ENCODE measurements at regions not wholly inside any gene's neighbourhood (a gene's known extent, or its start where the extent isn't known, plus 50 kb on each side); places are given as distances from the start of the nearest gene placed in this dataset.

GRCh38 chr5:91532281-91532680, 149.2 kb upstream of the ARRDC3 start:
- TF ChIP-seq CTCF (conservative IDR thresholded peaks at IDR 0.05; ENCODE audit: low read length), result no peak
- TF ChIP-seq EZH2phosphoT487 (IDR thresholded peaks at IDR 0.05; ENCODE audit: borderline replicate concordance, low read depth, low read length), result no peak

Data from OCI-LY7 (cell line).